Mesenchymal stem cell (in vitro differentiated cells and primary cell): ENCODE measurements at regions not wholly inside any gene's neighbourhood (a gene's known extent, or its start where the extent isn't known, plus 50 kb on each side); places are given as distances from the start of the nearest gene placed in this dataset.
"Not testable (repeated sequence)": the region's sequence is repeated elsewhere in the genome, so short reads cannot be mapped to it uniquely, and the experiment has no call there.

Experiments used
- DNase-seq: peaks from one replicate; pipeline ENCODE4 v3.0.0-alpha.2; 2013
- H2AFZ ChIP-seq: one replicate; pipeline ENCODE4 v1.6.1; 2013; ENCODE audit warnings: low read depth, mild to moderate bottlenecking, control low read depth, inconsistent platforms, low read length, moderate library complexity
- H2AK5ac ChIP-seq: 2 replicates; pipeline ENCODE4 v1.6.1; 2013; ENCODE audit warnings: low read length, moderate library complexity, mild to moderate bottlenecking, inconsistent platforms; ENCODE audit not compliant: severe bottlenecking
- H2BK120ac ChIP-seq: one replicate; pipeline ENCODE4 v1.6.1; 2013; ENCODE audit warnings: low read depth, mild to moderate bottlenecking, inconsistent platforms, low read length, moderate library complexity
- H2BK12ac ChIP-seq, 2 experiments: one replicate each; pipeline ENCODE4 v1.6.1; 2013; ENCODE audit warnings: inconsistent platforms in 2 of 2, low read length in 2 of 2, mild to moderate bottlenecking in 2 of 2, moderate library complexity in 2 of 2, control low read depth in 1 of 2
- H2BK15ac ChIP-seq: one replicate; pipeline ENCODE4 v1.6.1; 2013; ENCODE audit warnings: mild to moderate bottlenecking, low read depth, inconsistent platforms; ENCODE audit not compliant: poor library complexity, severe bottlenecking
- H2BK5ac ChIP-seq: 2 replicates; pipeline ENCODE4 v1.6.1; 2013; ENCODE audit warnings: low read depth, mild to moderate bottlenecking, low read length, control low read depth, inconsistent platforms; ENCODE audit not compliant: poor library complexity, severe bottlenecking
- H3K14ac ChIP-seq, 2 experiments: one replicate each; pipeline ENCODE4 v1.6.1; 2013; ENCODE audit warnings: inconsistent platforms in 2 of 2, low read length in 2 of 2, control low read depth in 1 of 2, mild to moderate bottlenecking in 1 of 2, moderate library complexity in 1 of 2
- H3K18ac ChIP-seq, 2 experiments: one replicate each; pipeline ENCODE4 v1.6.1; 2013; ENCODE audit warnings: inconsistent platforms in 2 of 2, low read length in 2 of 2, control low read depth in 1 of 2, low read depth in 1 of 2, mild to moderate bottlenecking in 1 of 2
- H3K23ac ChIP-seq, 2 experiments: one replicate each; pipeline ENCODE4 v1.6.1; 2013; ENCODE audit warnings: inconsistent platforms in 2 of 2, low read length in 2 of 2, mild to moderate bottlenecking in 2 of 2, moderate library complexity in 2 of 2, control low read depth in 1 of 2
- H3K27ac ChIP-seq: 2 replicates; pipeline ENCODE4 v1.5.1; 2013; ENCODE audit warnings: mild to moderate bottlenecking, moderate library complexity, low read length, control low read depth, inconsistent platforms; ENCODE audit not compliant: poor library complexity, severe bottlenecking
- H3K27me3 ChIP-seq, 2 experiments: 2 replicates each; pipeline versions ENCODE4 v1.6.1 to v1.7.0; 2013; ENCODE audit warnings: low read length in 2 of 2, mild to moderate bottlenecking in 2 of 2, moderate library complexity in 2 of 2, control low read depth in 1 of 2, inconsistent platforms in 1 of 2; ENCODE audit not compliant: control insufficient read depth in 1 of 2, insufficient read depth in 1 of 2
- H3K36me3 ChIP-seq, 2 experiments: 2 replicates each; pipeline versions ENCODE4 v1.6.1 to v1.7.0; 2013; ENCODE audit warnings: low read length in 2 of 2, control low read depth in 1 of 2, inconsistent platforms in 1 of 2, low read depth in 1 of 2, mild to moderate bottlenecking in 1 of 2; ENCODE audit not compliant: insufficient read depth in 2 of 2, control insufficient read depth in 1 of 2
- H3K4ac ChIP-seq, 2 experiments: one replicate each; pipeline ENCODE4 v1.6.1; 2013; ENCODE audit warnings: inconsistent platforms in 2 of 2, low read length in 2 of 2, mild to moderate bottlenecking in 2 of 2, moderate library complexity in 2 of 2, control low read depth in 1 of 2, low read depth in 1 of 2
- H3K4me1 ChIP-seq: 2 replicates; pipeline ENCODE4 v1.6.1; 2013; ENCODE audit warnings: low read depth, low read length, control low read depth; ENCODE audit not compliant: control insufficient read depth, insufficient read depth
- H3K4me2 ChIP-seq: 2 replicates; pipeline ENCODE4 v1.6.1; 2013; ENCODE audit warnings: low read length, mild to moderate bottlenecking, inconsistent platforms; ENCODE audit not compliant: poor library complexity, severe bottlenecking
- H3K4me3 ChIP-seq, 2 experiments: 2 replicates each; pipeline versions ENCODE4 v1.5.1 to v1.7.0; 2013; ENCODE audit warnings: low read length in 2 of 2, mild to moderate bottlenecking in 2 of 2, control low read depth in 1 of 2, low read depth in 1 of 2; ENCODE audit not compliant: insufficient read depth in 1 of 2
- H3K79me1 ChIP-seq: replicated peaks from 2 replicates; pipeline ENCODE4 v1.6.1; 2013; ENCODE audit warnings: mild to moderate bottlenecking, control low read depth, low read length, inconsistent platforms; ENCODE audit not compliant: poor library complexity, severe bottlenecking
- H3K9ac ChIP-seq: 2 replicates; pipeline ENCODE4 v1.7.0; 2013; ENCODE audit warnings: mild to moderate bottlenecking, low read length, moderate library complexity
- H3K9me3 ChIP-seq: 2 replicates; pipeline ENCODE4 v1.7.0; 2013; ENCODE audit warnings: mild to moderate bottlenecking, low read length; ENCODE audit not compliant: control insufficient read depth
- H4K8ac ChIP-seq: one replicate; pipeline ENCODE4 v1.6.1; 2013; ENCODE audit warnings: inconsistent platforms, mild to moderate bottlenecking, low read length, moderate library complexity
- H4K91ac ChIP-seq: one replicate; pipeline ENCODE4 v1.6.1; 2013; ENCODE audit warnings: mild to moderate bottlenecking, low read length, inconsistent platforms
- WGBS: methylation state at CpG from one replicate; pipeline ENCODE4 v1.1.7; 2013; ENCODE audit warnings: mixed read lengths; 5-methylcytosine and 5-hydroxymethylcytosine counted together

- H3K9me3 ChIP-seq = no peaks in the 10 kb centered on the region
- no peak overlapping the region for H2BK12ac ChIP-seq
- no peak overlapping the region for H4K91ac ChIP-seq
- H2AFZ ChIP-seq = no peak overlapping the region
- H3K27me3 ChIP-seq = no peaks in the 10 kb centered on the region
- no peak overlapping the region for H3K27ac ChIP-seq
- no peak overlapping the region for H3K4me2 ChIP-seq
- H3K36me3 ChIP-seq = no peaks in the 10 kb centered on the region
- no peak overlapping the region for H4K8ac ChIP-seq
- H2BK15ac ChIP-seq = no peak overlapping the region
- no peak overlapping the region for H2BK5ac ChIP-seq
- no peak overlapping the region for H3K18ac ChIP-seq
- H3K23ac ChIP-seq = no peak overlapping the region
- no CpG with 5 or more reads among the region's 2 CpGs for WGBS
- H3K9ac ChIP-seq = no peak overlapping the region
- DNase-seq = no peak
- H3K4ac ChIP-seq = no peak overlapping the region
- no peak overlapping the region for H3K14ac ChIP-seq
- no peak overlapping the region for H2BK120ac ChIP-seq
- no peak overlapping the region for H3K4me3 ChIP-seq
- no peaks in the 10 kb centered on the region for H3K79me1 ChIP-seq
- no peaks in the 10 kb centered on the region for H3K4me1 ChIP-seq
- H2AK5ac ChIP-seq = no peak overlapping the region
Measured at GRCh38 chr5:63201738-63202137, 623.1 kb downstream of the LRRC70 start.

- Histone ChIP-seq H2BK5ac (no peak overlapping the region), H3K9ac (no peak overlapping the region), H2BK120ac (no peak overlapping the region), H2AK5ac (no peak overlapping the region), H3K4ac (no peak overlapping the region), H3K27ac (no peak overlapping the region), H3K36me3 (no peaks in the 10 kb centered on the region), H2BK15ac (no peak overlapping the region), H2AFZ (no peak overlapping the region), H4K8ac (no peak overlapping the region), H4K91ac (no peak overlapping the region), H3K27me3 (no peaks in the 10 kb centered on the region), H3K23ac (no peak overlapping the region), H3K18ac (no peak overlapping the region), H3K9me3 (peaks cover 4% of the 10 kb centered on the region), H2BK12ac (no peak overlapping the region), H3K4me1 (no peaks in the 10 kb centered on the region), H3K4me2 (no peak overlapping the region), H3K79me1 (no peaks in the 10 kb centered on the region), H3K14ac (no peak overlapping the region), H3K4me3 (no peak overlapping the region)
- no peak for DNase-seq
- 92% methylated on average over 3 of the region's 3 CpGs for WGBS
Measured at GRCh38 chr5:63194126-63194525, 615.5 kb downstream of the LRRC70 start.

- H3K36me3 ChIP-seq, H3K23ac ChIP-seq, H2AK5ac ChIP-seq, H4K91ac ChIP-seq, H3K9ac ChIP-seq, H2AFZ ChIP-seq, H2BK5ac ChIP-seq, H3K4me1 ChIP-seq, H2BK15ac ChIP-seq, H3K79me1 ChIP-seq, H3K9me3 ChIP-seq, H3K27me3 ChIP-seq, H3K14ac ChIP-seq, H2BK120ac ChIP-seq, H3K4ac ChIP-seq, H3K18ac ChIP-seq, H3K4me3 ChIP-seq, DNase-seq, H3K4me2 ChIP-seq, H3K27ac ChIP-seq, H4K8ac ChIP-seq, H2BK12ac ChIP-seq: not testable (repeated sequence)
- WGBS = no CpG with 5 or more reads among the region's 1 CpG
Measured at GRCh38 chr5:63180190-63180589, 601.6 kb downstream of the LRRC70 start.

- H3K14ac ChIP-seq = no peak overlapping the region
- no peaks in the 10 kb centered on the region for H3K27me3 ChIP-seq
- 89% methylated on average over 4 of the region's 5 CpGs for WGBS
- H3K18ac ChIP-seq = no peak overlapping the region
- no peak overlapping the region for H4K91ac ChIP-seq
- no peak for DNase-seq
- no peak overlapping the region for H2BK120ac ChIP-seq
- H2BK15ac ChIP-seq = no peak overlapping the region
- H2AK5ac ChIP-seq = no peak overlapping the region
- H2AFZ ChIP-seq = no peak overlapping the region
- H3K36me3 ChIP-seq = no peaks in the 10 kb centered on the region
- H2BK5ac ChIP-seq = no peak overlapping the region
- no peak overlapping the region for H2BK12ac ChIP-seq
- H3K9ac ChIP-seq = no peak overlapping the region
- no peaks in the 10 kb centered on the region for H3K79me1 ChIP-seq
- H3K4me1 ChIP-seq = no peaks in the 10 kb centered on the region
- no peak overlapping the region for H3K4ac ChIP-seq
- H3K4me3 ChIP-seq = no peak overlapping the region
- H3K4me2 ChIP-seq = no peak overlapping the region
- H3K9me3 ChIP-seq = no peaks in the 10 kb centered on the region
- H4K8ac ChIP-seq = no peak overlapping the region
- no peak overlapping the region for H3K27ac ChIP-seq
- no peak overlapping the region for H3K23ac ChIP-seq
Measured at GRCh38 chr5:63175850-63176249, 597.2 kb downstream of the LRRC70 start.
